SK-N-SH treated with all-trans-retinoic acid at 6 μM for 48 hours (cell line): ENCODE measurements at regions not wholly inside any gene's neighbourhood (a gene's known extent, or its start where the extent isn't known, plus 50 kb on each side); places are given as distances from the start of the nearest gene placed in this dataset.

ENCODE experiments used
- ATAC-seq: fragments of 200-7000 bp; cut with Tn5 transposase; 3 replicates; pipeline ENCODE4 v1.9.1; 2020; ENCODE audit warnings: mild to moderate bottlenecking, moderate library complexity
- ARNTL ChIP-seq: fragments of 450-650 bp; formaldehyde crosslinking; IDR thresholded peaks from 2 replicates; pipeline ENCODE4 v1.5.0; 2020; ENCODE audit warnings: low read depth, mild to moderate bottlenecking, moderate library complexity, borderline replicate concordance
- BACH2 ChIP-seq: fragments of 250-450 bp; sonication (Bioruptor Pico); IDR thresholded peaks from 2 replicates; pipeline ENCODE4 v1.9.0; 2021; ENCODE audit warnings: mild to moderate bottlenecking, borderline replicate concordance
- CREB5 ChIP-seq: fragments of 250-450 bp; sonication (Bioruptor Pico); IDR thresholded peaks from 2 replicates; pipeline ENCODE4 v1.5.1; 2020; ENCODE audit warnings: low read depth, mild to moderate bottlenecking, moderate library complexity
- CSDC2 ChIP-seq: fragments of 250-450 bp; sonication (Bioruptor Pico); IDR thresholded peaks from 2 replicates; pipeline ENCODE4 v1.5.0; 2020; ENCODE audit warnings: mild to moderate bottlenecking, moderate library complexity
- CSRNP3 ChIP-seq: fragments of 250-450 bp; sonication (Bioruptor Pico); IDR thresholded peaks from 2 replicates; pipeline ENCODE4 v1.5.1; 2021; ENCODE audit warnings: mild to moderate bottlenecking, moderate library complexity
- ESRRG ChIP-seq: fragments of 250-450 bp; sonication (Bioruptor Pico); IDR thresholded peaks from 2 replicates; pipeline ENCODE4 v1.6.1; 2021; ENCODE audit warnings: mild to moderate bottlenecking
- GLIS3 ChIP-seq: fragments of 250-450 bp; sonication (Bioruptor Pico); IDR thresholded peaks from 2 replicates; pipeline ENCODE4 v1.5.0; 2020; ENCODE audit warnings: mild to moderate bottlenecking, moderate library complexity
- ISL1 ChIP-seq: fragments of 250-450 bp; sonication (Bioruptor Pico); IDR thresholded peaks from 2 replicates; pipeline ENCODE4 v2.1.2; 2022; ENCODE audit warnings: mild to moderate bottlenecking, moderate library complexity
- OSR1 ChIP-seq: fragments of 250-450 bp; sonication (Bioruptor Pico); IDR thresholded peaks from 2 replicates; pipeline ENCODE4 v1.8.0; 2022; ENCODE audit warnings: moderate library complexity, mild to moderate bottlenecking, inconsistent platforms
- PATZ1 ChIP-seq: fragments of 250-450 bp; sonication (Bioruptor Pico); IDR thresholded peaks from 2 replicates; pipeline ENCODE4 v1.8.0; 2020; ENCODE audit warnings: mild to moderate bottlenecking, moderate library complexity, borderline replicate concordance
- PPARA ChIP-seq: fragments of 250-450 bp; sonication (Bioruptor Pico); IDR thresholded peaks from 2 replicates; pipeline ENCODE4 v1.5.0; 2020; ENCODE audit warnings: mild to moderate bottlenecking, borderline replicate concordance
- RARB ChIP-seq: fragments of 250-450 bp; sonication (Bioruptor Pico); IDR thresholded peaks from 2 replicates; pipeline ENCODE4 v1.8.0; 2021; ENCODE audit warnings: mild to moderate bottlenecking, moderate library complexity
- SNAI2 ChIP-seq: fragments of 250-450 bp; sonication (Bioruptor Pico); IDR thresholded peaks from 2 replicates; pipeline ENCODE4 v1.5.0; 2020; ENCODE audit warnings: mild to moderate bottlenecking, moderate library complexity
- TCF4 ChIP-seq: fragments of 250-450 bp; sonication (Bioruptor Pico); IDR thresholded peaks from 2 replicates; pipeline ENCODE4 v1.8.0; 2021; ENCODE audit warnings: mild to moderate bottlenecking, moderate library complexity, borderline replicate concordance
- TOX ChIP-seq: fragments of 250-450 bp; sonication (Bioruptor Pico); IDR thresholded peaks from 2 replicates; pipeline ENCODE4 v1.8.0; 2021; ENCODE audit warnings: mild to moderate bottlenecking, moderate library complexity, borderline replicate concordance
- TSHZ2 ChIP-seq: fragments of 250-450 bp; sonication (Bioruptor Pico); IDR thresholded peaks from 2 replicates; pipeline ENCODE4 v1.5.0; 2020; ENCODE audit warnings: mild to moderate bottlenecking, moderate library complexity
- ZC3H10 ChIP-seq: fragments of 250-450 bp; sonication (Bioruptor Pico); IDR thresholded peaks from 2 replicates; pipeline ENCODE4 v1.5.1; 2021; ENCODE audit warnings: mild to moderate bottlenecking, moderate library complexity
- ZFP3 ChIP-seq: fragments of 250-450 bp; sonication (Bioruptor Pico); IDR thresholded peaks from 2 replicates; pipeline ENCODE4 v1.5.0; 2020; ENCODE audit warnings: mild to moderate bottlenecking, moderate library complexity
- ZFP30 ChIP-seq: fragments of 450-650 bp; formaldehyde crosslinking; IDR thresholded peaks from 2 replicates; pipeline ENCODE4 v1.5.0; 2022; ENCODE audit warnings: mild to moderate bottlenecking, moderate library complexity
- ZNF565 ChIP-seq: fragments of 450-650 bp; formaldehyde crosslinking; conservative IDR thresholded peaks from 2 replicates; pipeline ENCODE4 v1.5.0; 2020; ENCODE audit warnings: low read depth, mild to moderate bottlenecking, moderate library complexity
- ZNF70 ChIP-seq: fragments of 450-650 bp; formaldehyde crosslinking; IDR thresholded peaks from 2 replicates; pipeline ENCODE4 v1.5.0; 2020; ENCODE audit warnings: mild to moderate bottlenecking, moderate library complexity

GRCh38 chr9:79143211-79143610 is 428.6 kb upstream of the TLE4 start:
- no peak for ATAC-seq
- TF ChIP-seq BACH2 (CRISPR knock-in tag) (no peak), CREB5 (no peak), TCF4 (no peak), TOX (CRISPR knock-in tag) (no peak), CSRNP3 (CRISPR knock-in tag) (no peak), ZC3H10 (no peak), ARNTL (CRISPR knock-in tag) (no peak)

- no peak for TF ChIP-seq ARNTL (CRISPR knock-in tag)
- no peak for ATAC-seq
Measured at GRCh38 chr9:79145442-79145841, 426.3 kb upstream of the TLE4 start.

- TF ChIP-seq ZNF565 (CRISPR knock-in tag) (no peak), TSHZ2 (CRISPR knock-in tag) (no peak), PPARA (CRISPR knock-in tag) (no peak), ZFP3 (CRISPR knock-in tag) (no peak), CSRNP3 (CRISPR knock-in tag) (no peak), PATZ1 (CRISPR knock-in tag) (no peak), SNAI2 (CRISPR knock-in tag) (no peak), GLIS3 (no peak), ZFP30 (CRISPR knock-in tag) (no peak), CREB5 (no peak), ZC3H10 (no peak), ARNTL (CRISPR knock-in tag) (no peak), ZNF70 (no peak), ISL1 (no peak), RARB (CRISPR knock-in tag) (no peak), BACH2 (CRISPR knock-in tag) (no peak), ESRRG (CRISPR knock-in tag) (no peak), CSDC2 (no peak), OSR1 (CRISPR knock-in tag) (no peak)
- no peak for ATAC-seq
Measured at GRCh38 chr9:79149585-79149984, 422.2 kb upstream of the TLE4 start.
